HG03342 (cell line): ENCODE measurements at regions not wholly inside any gene's neighbourhood (a gene's known extent, or its start where the extent isn't known, plus 50 kb on each side); places are given as distances from the start of the nearest gene placed in this dataset.
"Not testable (repeated sequence)": the region's sequence is repeated elsewhere in the genome, so short reads cannot be mapped to it uniquely, and the experiment has no call there.

ENCODE experiments used
- ATAC-seq: cut with Tn5 transposase; IDR thresholded peaks from one replicate; pipeline ENCODE4 v1.9.1; 2021; ENCODE audit warnings: mild to moderate bottlenecking, moderate library complexity; ENCODE audit not compliant: unreplicated experiment

DNA sequence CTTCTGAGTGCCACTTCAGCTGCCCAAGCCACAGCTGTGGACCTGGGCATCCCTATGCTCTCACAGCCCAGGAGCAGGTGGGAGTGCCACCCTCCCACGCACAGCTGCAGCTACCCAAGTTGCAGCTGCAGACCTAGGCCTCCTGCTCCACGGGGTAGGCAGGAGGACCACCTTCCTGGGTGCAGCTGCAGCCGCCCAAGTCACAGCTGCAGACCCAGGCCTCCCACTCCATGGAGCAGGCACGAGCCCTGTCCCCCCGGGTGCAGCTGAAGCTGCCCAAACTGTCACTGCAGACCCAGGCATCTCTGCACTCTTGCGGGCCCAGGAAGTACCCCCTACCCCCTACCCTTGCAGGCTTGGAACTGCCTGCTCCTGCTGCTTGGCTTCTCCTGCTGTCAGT lies 260.2 kb downstream of the XPNPEP1 start:
- no peak for ATAC-seq

- ATAC-seq: not testable (repeated sequence)
Measured at GRCh38 chr10:109652612-109653011, 270.7 kb downstream of the XPNPEP1 start.

- no peak for ATAC-seq
Measured at GRCh38 chr10:109650228-109650627, 273.1 kb downstream of the XPNPEP1 start.

GRCh38 chr10:109647627-109648026 lies 275.7 kb downstream of the XPNPEP1 start:
- no peak for ATAC-seq

DNA sequence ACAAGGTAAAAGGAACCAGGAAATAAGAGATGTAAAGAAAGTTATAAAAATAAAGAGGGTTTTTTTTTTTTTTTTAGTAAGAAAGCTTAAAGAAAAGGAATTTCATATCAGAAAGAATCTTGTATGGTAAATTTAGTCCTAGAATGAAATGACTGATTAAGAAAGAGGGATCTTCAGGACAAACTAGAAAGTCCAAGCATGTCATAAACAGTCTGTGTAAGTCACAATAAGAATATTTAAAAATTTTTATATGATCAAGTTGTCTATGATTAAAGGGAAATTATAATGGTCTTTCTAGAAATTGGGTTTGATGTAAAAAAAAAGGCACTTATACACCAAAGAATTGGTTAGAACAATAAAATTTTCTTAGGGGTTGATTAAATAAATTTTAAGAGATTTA lies 289.5 kb downstream of the XPNPEP1 start:
- no peak for ATAC-seq

- ATAC-seq: not testable (repeated sequence)
Measured at GRCh38 chr10:109633017-109633416, 290.3 kb downstream of the XPNPEP1 start.

GRCh38 chr10:109624939-109625338 lies 298.4 kb downstream of the XPNPEP1 start:
- no peak for ATAC-seq

DNA sequence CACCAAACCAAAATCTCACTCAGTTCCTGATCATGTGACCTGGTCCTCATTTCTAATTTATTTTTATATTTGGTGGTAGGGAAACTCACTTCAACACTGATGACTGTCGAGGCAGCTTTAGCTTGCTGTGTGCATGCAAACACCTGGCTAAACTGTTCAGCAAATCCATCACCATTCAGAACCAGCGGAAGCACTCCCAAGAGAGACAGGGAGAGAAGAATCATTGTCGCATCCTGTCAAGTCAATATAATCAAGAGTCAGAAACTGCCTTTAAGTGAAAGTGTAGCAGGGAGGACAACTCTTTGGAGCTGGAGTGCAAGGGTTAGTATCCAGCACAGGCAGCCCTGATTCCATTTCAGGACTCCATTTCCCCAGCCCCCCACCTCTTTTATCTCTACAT lies 300.7 kb downstream of the XPNPEP1 start:
- no peak for ATAC-seq

DNA sequence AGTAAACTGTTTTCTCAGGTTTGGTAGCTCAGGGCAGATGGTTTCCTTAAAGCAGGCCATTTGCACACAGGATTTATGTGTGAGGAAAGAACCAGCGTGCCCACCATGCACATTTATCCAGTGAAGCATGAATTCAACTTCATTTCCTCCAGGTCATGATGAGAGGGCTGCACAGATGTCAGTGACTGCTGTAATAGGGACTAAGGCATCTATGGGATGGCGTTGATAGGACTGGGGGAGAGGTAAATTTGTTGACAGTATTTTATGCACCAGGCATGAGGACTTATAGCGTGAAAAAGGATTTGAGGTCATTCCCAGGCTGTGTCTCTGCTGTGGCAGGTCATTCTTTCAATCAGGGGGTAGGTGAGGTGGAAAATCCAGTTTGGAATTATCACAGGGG lies 302.9 kb downstream of the XPNPEP1 start:
- ATAC-seq: no peak

- no peak for ATAC-seq
Measured at GRCh38 chr10:109619914-109620313, 303.4 kb downstream of the XPNPEP1 start.

DNA sequence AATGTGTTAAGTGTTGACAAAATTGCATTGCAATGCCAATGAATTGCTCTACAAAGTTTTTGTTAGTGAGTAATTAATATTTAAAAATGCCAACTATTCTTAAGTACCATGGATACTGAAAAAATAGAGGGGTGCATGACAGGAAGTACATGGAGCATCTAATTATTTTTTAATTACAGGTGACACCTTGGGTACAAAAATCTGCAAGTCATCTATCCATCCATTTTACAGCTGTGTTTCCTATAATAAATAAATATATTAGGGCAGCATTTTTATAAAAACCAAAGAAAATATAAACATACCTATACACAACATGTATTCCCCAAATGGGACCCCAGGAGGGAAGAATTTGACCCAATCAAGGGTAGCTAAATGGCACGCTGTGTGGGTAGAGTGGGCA lies 304.6 kb downstream of the XPNPEP1 start:
- ATAC-seq: no peak

DNA sequence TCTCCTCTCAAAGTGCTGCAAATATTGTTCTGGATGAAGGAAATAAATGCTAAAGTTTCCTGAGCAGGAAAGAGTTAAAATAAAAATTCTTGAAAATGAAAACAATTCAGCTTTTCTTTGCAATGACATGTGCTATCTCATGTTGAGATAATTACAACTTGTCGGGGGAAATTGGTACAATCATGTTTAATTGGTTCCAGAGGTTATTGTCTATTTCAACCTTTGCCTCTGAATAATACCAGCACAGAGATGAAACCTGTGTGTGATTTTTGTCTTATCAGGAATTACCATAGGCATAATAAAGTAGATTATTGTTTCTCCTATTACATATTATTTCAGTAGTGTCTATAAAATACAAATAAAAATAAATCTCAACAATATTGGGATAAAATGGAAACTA lies 305.0 kb downstream of the XPNPEP1 start:
- ATAC-seq: no peak

DNA sequence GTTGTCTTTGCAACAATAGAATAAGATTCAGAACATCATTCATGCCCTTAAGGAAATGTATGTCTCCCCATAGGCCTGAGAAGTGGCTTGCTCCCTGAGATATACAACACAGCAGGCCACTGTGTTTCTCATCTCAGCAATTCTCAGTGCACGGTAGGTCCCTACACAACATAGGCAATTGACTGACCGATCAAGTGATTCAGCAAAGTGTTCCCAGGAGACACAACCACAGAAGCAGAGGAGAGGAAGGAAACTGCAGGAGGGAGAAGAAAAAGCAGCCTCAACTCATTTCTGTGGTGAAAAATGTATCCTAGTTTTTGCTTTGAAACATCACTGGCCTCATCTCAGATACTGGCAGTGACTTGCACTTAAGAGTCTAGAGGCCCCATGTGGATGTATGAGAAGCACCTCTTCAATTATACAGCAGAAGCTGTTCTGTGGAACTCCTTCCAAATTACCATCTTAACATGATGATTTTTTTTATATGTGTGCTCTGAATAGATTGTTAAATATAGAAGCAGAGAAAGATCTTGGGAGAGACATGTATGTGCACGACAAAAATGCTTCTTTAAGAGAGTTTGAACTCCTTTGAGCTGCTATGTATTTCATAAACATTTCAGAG lies 306.8 kb downstream of the XPNPEP1 start:
- ATAC-seq: no peak

- ATAC-seq: not testable (repeated sequence)
Measured at GRCh38 chr10:109595356-109595755, 328.0 kb downstream of the XPNPEP1 start.

DNA sequence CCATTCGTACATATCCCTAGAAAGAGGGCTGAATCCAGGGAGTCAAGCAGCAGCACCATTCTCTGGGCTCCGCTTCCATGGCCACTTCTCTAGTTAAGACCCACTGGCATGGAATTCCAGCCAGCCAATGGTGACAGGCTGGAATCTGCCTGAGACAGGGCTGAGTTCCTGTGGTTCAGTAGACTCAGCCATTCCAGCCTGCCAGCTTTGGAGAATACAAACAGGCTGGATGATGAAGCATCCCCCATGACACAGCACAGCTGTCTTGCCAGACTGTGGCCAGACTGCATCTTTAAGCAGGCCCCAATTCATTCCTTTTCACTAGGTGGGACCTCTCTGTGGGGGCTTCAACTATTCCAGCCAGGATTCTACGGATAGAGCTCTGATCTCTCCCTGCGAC lies 329.6 kb downstream of the XPNPEP1 start:
- no peak for ATAC-seq

DNA sequence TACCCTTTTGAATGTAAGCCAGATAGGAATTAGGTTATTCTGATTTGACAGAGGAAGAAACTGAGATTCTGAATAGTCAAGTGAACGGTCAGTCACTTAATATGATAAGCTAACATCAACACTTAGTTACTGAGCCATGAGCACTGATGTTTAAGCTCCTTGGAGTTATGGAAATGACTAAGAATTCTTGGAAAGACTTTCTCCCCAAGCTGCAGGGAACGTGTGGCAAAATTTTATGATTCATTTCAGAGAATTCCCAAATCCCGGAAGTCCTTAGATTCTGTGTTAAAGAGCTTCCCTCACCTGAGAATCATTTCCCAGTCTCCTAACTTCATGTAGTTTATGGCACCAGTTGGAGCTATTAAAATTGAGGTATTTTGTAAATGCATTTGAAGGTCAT lies 330.9 kb downstream of the XPNPEP1 start:
- ATAC-seq: no peak

DNA sequence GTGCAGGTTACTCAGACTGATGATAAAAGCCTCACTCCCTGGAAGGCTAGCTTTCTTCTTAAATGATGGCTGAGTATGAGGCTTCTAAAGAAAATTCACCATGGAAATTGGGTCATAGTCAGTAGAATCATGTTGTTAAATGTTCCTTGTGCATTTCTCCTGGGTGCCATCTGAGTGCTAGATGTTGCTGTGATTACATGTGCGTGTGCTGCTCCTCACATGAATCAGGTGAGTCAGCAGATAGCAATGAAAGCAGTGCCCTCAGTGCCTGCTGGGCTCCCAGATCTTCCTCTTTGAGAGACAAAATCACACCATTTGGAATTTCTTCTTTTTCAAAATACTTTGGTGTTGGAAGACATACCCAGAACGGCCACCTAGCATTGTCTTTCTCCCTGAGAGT lies 331.7 kb downstream of the XPNPEP1 start:
- ATAC-seq: no peak

DNA sequence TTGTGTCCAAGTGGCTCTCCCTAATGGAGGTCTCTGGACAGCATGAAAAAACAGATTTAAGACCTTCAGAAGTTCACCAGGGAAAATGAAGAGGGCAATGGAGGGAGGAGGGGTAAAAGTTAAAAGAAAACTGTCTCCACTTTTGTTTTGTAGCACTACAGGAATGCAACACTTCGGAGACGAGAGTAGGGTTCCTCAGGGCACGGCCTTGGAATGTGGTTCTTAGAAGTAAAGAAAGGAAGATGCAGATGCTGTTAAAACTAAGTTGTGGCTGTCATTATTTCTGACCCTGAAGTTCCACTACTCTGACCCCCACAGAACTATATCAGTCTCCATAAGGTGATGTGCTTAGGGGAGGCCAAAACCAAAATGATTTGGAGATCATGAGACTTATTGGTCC lies 335.1 kb downstream of the XPNPEP1 start:
- ATAC-seq: no peak

DNA sequence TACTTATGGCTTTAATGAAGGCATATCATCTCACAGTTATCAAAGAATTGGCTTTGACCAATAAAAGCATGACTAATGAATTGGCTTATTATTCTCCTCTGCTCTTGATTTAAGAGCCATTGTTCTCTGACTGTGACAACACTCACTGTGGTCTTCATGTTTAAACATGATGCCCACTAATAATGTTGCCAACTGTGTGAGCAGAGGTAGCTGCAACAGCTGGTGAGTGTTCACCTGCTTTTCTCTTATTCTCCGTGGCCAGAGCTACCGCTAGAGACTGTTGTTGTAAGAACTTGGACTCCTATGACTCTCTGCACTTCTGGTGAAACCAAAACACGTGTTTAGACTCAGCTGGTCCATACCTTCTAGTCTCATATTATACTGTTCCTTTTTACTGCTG lies 335.9 kb downstream of the XPNPEP1 start:
- no peak for ATAC-seq

GRCh38 chr10:109556399-109556798 lies 366.9 kb downstream of the XPNPEP1 start:
- no peak for ATAC-seq

DNA sequence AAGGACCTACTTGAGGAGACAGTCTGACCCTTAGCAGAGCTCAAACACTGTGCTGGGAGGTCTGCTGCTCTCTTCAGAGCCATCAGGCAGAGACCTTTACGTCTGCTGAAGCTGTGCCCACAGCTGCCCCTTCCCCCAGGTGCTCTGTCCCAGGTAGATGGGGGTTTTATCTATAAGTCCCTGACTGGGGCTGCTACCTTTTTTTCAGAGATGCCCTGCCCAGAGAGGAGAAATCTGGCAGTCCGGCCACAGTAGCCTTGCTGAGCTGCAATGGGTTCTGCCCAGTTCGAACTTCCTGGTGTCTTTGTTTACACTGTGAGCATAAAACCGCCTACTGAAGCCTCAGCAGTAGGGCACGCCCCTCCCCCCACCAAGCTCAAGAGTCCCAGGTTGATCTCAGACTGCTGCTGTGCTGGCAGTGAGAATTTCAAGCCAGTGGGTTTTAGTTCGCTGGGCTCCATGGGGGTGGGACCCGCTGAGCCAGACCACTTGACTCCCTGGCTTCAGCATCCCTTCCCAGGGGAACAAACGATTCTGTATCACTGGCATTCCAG lies 381.2 kb downstream of the XPNPEP1 start:
- ATAC-seq: not testable (repeated sequence)

- ATAC-seq: no peak
Measured at GRCh38 chr10:109534193-109534592, 389.1 kb downstream of the XPNPEP1 start.

DNA sequence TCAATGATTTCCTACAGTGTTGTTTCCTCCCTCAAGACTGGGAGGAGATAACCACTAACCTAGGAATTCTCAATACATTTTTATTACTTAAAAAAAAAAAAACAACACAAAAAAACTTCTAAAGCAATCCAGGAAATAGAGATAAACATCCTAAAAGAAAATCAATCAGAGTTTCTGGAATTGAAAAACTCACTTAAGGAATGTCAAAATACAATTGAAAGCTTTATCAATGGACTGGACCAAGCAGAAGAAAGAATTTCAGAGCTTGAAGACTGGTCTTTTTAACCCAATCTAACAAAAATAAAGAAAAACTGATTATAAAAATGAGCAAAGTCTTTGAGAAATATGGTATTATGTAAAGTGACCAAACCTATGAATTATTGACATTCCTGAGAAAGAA lies 394.1 kb downstream of the XPNPEP1 start:
- ATAC-seq: no peak
